ENCODE measurements at regions not wholly inside any gene's neighbourhood (a gene's known extent, or its start where the extent isn't known, plus 50 kb on each side); places are given as distances from the start of the nearest gene placed in this dataset.

DNA sequence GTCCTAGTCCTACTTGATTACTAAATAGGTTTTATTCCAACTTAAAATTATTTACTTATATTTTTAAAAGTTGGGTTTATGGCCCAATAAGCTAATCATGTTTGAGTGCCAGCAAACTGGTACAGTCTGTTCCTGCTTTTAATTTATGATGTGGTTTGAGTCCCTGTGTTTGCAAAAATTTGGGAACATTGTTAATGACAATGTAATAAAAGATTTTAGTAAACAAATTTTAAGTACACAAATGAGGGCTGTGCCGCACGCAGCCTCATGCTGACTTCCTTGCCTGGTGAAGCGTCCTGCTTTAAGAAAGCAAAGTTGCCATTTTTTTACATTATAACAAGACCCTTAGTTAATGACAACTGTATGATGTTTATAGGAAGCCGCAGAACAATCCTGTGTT lies 96.8 kb upstream of the MAP1B start:
- DNase-seq: no peak
- WGBS, 5 donors: 67 to 87% (median 76%) methylated on average over 4 of the region's 4 CpGs
- no peaks in the 10 kb centered on the region for H3K4me1 ChIP-seq
- no peak overlapping the region for H3K27ac ChIP-seq
- H3K4me3 ChIP-seq: no peak overlapping the region
- no peaks in the 10 kb centered on the region for H3K36me3 ChIP-seq
- intact Hi-C loops (cut with DNase I; ENCODE audit: low total_unique reads): no loop called here
- H3K9me3 ChIP-seq: no peaks in the 10 kb centered on the region
- peaks cover 0 to 7% (median 0%) of the 10 kb centered on the region in 7 donors for H3K27me3 ChIP-seq (replicated peaks in 1 of 7)
- TF ChIP-seq, protein P1, sequence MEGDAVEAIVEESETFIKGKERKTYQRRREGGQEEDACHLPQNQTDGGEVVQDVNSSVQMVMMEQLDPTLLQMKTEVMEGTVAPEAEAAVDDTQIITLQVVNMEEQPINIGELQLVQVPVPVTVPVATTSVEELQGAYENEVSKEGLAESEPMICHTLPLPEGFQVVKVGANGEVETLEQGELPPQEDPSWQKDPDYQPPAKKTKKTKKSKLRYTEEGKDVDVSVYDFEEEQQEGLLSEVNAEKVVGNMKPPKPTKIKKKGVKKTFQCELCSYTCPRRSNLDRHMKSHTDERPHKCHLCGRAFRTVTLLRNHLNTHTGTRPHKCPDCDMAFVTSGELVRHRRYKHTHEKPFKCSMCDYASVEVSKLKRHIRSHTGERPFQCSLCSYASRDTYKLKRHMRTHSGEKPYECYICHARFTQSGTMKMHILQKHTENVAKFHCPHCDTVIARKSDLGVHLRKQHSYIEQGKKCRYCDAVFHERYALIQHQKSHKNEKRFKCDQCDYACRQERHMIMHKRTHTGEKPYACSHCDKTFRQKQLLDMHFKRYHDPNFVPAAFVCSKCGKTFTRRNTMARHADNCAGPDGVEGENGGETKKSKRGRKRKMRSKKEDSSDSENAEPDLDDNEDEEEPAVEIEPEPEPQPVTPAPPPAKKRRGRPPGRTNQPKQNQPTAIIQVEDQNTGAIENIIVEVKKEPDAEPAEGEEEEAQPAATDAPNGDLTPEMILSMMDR (IDR thresholded peaks at IDR 0.05 in 8 of 11, conservative IDR thresholded peaks at IDR 0.05 in 3 of 11): no peak
- TF ChIP-seq POLR2A (IDR thresholded peaks at IDR 0.05): no peak
- no peak for TF ChIP-seq POLR2AphosphoS5 (IDR thresholded peaks at IDR 0.05)

DNA sequence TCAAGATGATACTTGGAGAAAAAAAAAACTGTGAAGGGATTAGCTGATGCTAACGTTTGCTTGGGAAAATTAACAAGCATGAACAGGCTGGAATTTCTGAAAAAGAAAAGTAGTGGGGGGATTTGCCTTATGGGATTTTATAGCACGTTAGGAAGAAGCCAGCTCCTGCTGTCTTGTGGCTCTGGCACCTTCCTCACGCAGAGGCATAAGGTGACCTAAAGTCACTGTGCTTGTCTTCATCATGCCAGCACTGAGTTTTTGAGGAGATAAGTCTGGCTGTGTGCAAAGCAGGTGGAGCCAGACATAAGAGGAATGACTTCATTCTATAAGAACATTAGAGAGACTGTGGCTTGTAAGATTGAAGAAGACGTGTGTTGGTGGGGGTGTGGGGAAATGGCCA lies 94.4 kb upstream of the MAP1B start:
- H3K4me3 ChIP-seq: no peak overlapping the region
- H3K9me3 ChIP-seq: no peaks in the 10 kb centered on the region
- H3K27ac ChIP-seq: no peak overlapping the region
- no peaks in the 10 kb centered on the region for H3K4me1 ChIP-seq
- intact Hi-C loops (cut with DNase I; ENCODE audit: low total_unique reads): no loop called here
- WGBS, 5 donors: 71 to 81% (median 76%) methylated on average over 4 of the region's 4 CpGs
- DNase-seq: no peak
- H3K27me3 ChIP-seq (replicated peaks in 1 of 7): peaks cover 0 to 7% (median 0%) of the 10 kb centered on the region in 7 donors
- TF ChIP-seq, protein P1 (IDR thresholded peaks at IDR 0.05 in 8 of 11, conservative IDR thresholded peaks at IDR 0.05 in 3 of 11): no peak
- TF ChIP-seq POLR2A (IDR thresholded peaks at IDR 0.05): no peak
- no peak for TF ChIP-seq POLR2AphosphoS5 (IDR thresholded peaks at IDR 0.05)
- H3K36me3 ChIP-seq: no peaks in the 10 kb centered on the region

DNA sequence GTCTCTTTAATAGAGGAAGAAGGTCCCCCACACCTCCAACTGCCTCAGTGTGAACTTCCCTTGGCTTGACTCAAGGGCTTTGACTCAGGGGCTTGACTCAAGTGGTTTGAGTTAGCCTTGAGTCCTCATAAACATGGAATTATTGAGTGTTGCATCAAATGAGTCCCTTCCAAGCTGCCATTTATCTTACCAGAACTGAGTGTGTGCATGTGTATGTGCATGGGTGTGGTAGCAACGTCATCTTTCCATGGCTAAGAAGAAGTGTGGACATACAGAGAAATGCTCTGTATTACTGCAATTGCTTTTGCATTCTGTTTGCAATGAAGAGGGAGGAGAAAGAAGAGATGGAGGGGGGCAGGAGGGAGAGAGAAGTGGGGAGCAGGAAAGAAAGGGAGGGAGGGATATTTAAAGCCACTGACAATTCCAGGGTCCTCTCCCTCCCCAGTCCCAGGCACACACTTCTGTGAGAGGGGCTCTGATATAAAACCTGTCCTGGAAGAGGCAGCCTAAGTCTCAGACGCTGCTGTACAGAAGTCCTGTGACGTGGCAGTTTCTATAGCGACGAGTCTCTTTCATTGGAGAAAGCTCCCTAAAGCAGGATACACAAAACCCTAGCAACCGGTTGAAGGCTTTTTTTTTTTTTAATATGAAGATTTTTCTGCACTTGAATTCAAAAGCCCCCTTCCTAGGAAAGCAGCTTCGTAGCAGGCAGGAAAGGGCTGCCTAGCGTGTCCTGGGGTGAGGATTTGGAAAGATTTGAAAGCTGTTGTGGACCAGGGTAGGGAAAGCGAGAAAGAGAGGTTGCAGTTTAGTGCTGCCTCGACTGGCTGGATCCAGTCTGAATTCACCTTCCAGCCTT lies 93.3 kb upstream of the MAP1B start:
- H3K27ac ChIP-seq: no peak overlapping the region
- whole genome bisulfite sequencing, 5 donors: 69 to 77% (median 72%) methylated on average over 10 of the region's 10 CpGs

DNA sequence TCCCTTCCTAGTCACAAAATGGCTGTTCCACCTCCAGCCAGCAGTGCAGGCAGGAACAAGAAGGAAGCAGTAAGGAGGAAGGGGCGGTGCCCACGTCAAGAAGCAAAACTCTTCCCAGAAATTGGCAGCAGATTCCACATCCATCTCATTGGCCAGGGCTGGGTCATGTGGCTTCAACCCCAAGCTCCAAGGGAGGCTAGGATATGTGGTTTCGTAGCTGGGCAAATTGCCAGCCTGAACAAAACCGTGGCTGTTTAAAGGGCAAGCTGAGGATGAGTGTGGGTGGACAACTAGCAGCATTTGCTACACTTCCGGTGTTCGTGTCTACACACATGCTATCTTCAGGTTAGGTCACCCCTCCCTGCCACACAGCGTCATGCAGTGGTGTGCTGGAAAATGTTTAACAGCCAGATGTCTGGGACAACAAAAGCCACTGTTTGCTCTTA lies 92.1 kb upstream of the MAP1B start:
- H3K27me3 ChIP-seq (replicated peaks in 1 of 7): peaks cover 0 to 7% (median 0%) of the 10 kb centered on the region in 7 donors
- DNase-seq: no peak
- no peaks in the 10 kb centered on the region for H3K4me1 ChIP-seq
- H3K9me3 ChIP-seq: no peaks in the 10 kb centered on the region
- 57 to 80% (median 68%) methylated on average over 7 of the region's 7 CpGs for WGBS, 5 donors
- H3K36me3 ChIP-seq: no peaks in the 10 kb centered on the region
- TF ChIP-seq POLR2AphosphoS5 (IDR thresholded peaks at IDR 0.05): no peak
- TF ChIP-seq POLR2A (IDR thresholded peaks at IDR 0.05): no peak
- TF ChIP-seq, protein P1 (IDR thresholded peaks at IDR 0.05 in 8 of 11, conservative IDR thresholded peaks at IDR 0.05 in 3 of 11): no peak
- no peak overlapping the region for H3K4me3 ChIP-seq
- H3K27ac ChIP-seq: no peak overlapping the region
- intact Hi-C loops (cut with DNase I; ENCODE audit: low total_unique reads): loop anchor here (5.0 kb wide), 1 partner anchor 233 kb away; no protein-coding TSS in a partner anchor

More for the DNA sequence above, 93.3 kb upstream of the MAP1B start:
- no peaks in the 10 kb centered on the region for H3K4me1 ChIP-seq
- no peaks in the 10 kb centered on the region for H3K9me3 ChIP-seq
- TF ChIP-seq POLR2A (IDR thresholded peaks at IDR 0.05) (no peak), POLR2AphosphoS5 (IDR thresholded peaks at IDR 0.05) (no peak)
- TF ChIP-seq, protein P1 (IDR thresholded peaks at IDR 0.05 in 8 of 11, conservative IDR thresholded peaks at IDR 0.05 in 3 of 11): no peak
- peaks cover 0 to 7% (median 0%) of the 10 kb centered on the region in 7 donors for H3K27me3 ChIP-seq (replicated peaks in 1 of 7)
- intact Hi-C loops (cut with DNase I; ENCODE audit: low total_unique reads): no loop called here
- H3K36me3 ChIP-seq: no peaks in the 10 kb centered on the region
- H3K4me3 ChIP-seq: no peak overlapping the region
- no peak for DNase-seq

Measured in spleen (tissue), 11 donors.